HAP-1 (cell line): ENCODE measurements at regions not wholly inside any gene's neighbourhood (a gene's known extent, or its start where the extent isn't known, plus 50 kb on each side); places are given as distances from the start of the nearest gene placed in this dataset.
"Not testable (repeated sequence)": the region's sequence is repeated elsewhere in the genome, so short reads cannot be mapped to it uniquely, and the experiment has no call there.

Experiments used
- DNase-seq, 2 experiments: peaks; one replicate each; pipeline ENCODE4 v3.0.0-alpha.2; 2016 to 2020; ENCODE audit warnings: low spot score in 2 of 2
- H3K27me3 ChIP-seq: fragments of 250-450 bp; sonication (Bioruptor Pico); 2 replicates; pipeline ENCODE4 v1.5.1; 2020; ENCODE audit warnings: low read depth, mild to moderate bottlenecking, moderate library complexity
- H3K36me3 ChIP-seq: fragments of 250-450 bp; sonication (Bioruptor Pico); replicated peaks from 2 replicates; pipeline ENCODE4 v1.5.1; 2020; ENCODE audit warnings: mild to moderate bottlenecking
- H3K4me1 ChIP-seq: fragments of 250-450 bp; sonication (Bioruptor Pico); 2 replicates; pipeline ENCODE4 v1.5.1; 2020; ENCODE audit warnings: mild to moderate bottlenecking
- H3K4me3 ChIP-seq: fragments of 250-450 bp; sonication (Bioruptor Pico); 2 replicates; pipeline ENCODE4 v1.5.1; 2020; ENCODE audit warnings: mild to moderate bottlenecking, moderate library complexity
- H3K9me3 ChIP-seq: fragments of 250-450 bp; sonication (Bioruptor Pico); 2 replicates; pipeline ENCODE4 v1.5.1; 2020; ENCODE audit warnings: mild to moderate bottlenecking, moderate library complexity
- in situ Hi-C: fragments of 300-500 bp; cut with MboI; formaldehyde crosslinking; loops from 3 replicates; pipeline ENCODE4 v1.14.3; 2020; ENCODE audit warnings: low sequenced_read_pairs, inconsistent platforms, mixed read lengths

DNA sequence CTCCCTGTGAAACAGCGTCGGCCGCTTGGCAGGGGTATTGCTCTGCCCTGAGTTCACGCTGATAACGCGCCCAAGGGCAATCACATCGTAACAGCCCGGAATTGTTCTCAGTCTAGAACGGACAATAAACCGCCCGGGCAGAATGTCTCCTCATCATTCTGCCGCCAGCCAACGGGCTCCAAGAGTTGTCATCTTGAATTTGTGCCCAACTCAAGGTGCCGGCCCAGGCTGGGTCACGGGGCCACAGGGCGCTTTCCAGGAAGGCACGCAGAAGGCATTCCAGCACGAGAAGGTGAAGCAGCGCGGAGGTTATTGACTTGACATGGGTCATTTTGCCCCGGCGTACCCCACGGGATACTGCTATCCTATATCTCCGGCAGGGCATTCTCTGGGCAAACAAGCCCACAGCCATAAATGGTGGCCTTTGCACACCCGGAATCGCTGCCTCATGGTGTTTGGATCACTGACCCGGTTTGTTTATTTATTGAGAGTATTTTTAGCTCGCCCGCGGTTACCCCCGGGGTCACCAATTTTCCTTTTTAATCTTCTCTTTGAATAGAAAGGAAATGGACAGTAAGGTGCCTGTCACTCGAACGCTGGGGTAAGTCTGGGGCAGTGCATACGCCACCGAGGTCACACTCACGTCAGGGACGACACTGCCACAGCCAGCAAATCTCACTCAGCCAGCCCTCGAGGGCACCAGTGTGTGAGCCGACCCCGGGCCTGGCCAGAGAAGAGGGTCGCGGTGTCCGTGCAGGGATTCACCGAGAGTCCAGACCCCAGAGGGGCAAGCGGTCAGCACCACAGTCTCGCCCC lies 72.4 kb upstream of the FGF3 start:
- no peak for DNase-seq
- H3K9me3 ChIP-seq, result no peaks in the 10 kb centered on the region
- no peaks in the 10 kb centered on the region for H3K36me3 ChIP-seq
- no peak overlapping the region for H3K4me3 ChIP-seq
- peaks cover 51% of the 10 kb centered on the region for H3K27me3 ChIP-seq
- H3K4me1 ChIP-seq, result peaks cover 6% of the 10 kb centered on the region
- in situ Hi-C loops, result no loop called here

DNA sequence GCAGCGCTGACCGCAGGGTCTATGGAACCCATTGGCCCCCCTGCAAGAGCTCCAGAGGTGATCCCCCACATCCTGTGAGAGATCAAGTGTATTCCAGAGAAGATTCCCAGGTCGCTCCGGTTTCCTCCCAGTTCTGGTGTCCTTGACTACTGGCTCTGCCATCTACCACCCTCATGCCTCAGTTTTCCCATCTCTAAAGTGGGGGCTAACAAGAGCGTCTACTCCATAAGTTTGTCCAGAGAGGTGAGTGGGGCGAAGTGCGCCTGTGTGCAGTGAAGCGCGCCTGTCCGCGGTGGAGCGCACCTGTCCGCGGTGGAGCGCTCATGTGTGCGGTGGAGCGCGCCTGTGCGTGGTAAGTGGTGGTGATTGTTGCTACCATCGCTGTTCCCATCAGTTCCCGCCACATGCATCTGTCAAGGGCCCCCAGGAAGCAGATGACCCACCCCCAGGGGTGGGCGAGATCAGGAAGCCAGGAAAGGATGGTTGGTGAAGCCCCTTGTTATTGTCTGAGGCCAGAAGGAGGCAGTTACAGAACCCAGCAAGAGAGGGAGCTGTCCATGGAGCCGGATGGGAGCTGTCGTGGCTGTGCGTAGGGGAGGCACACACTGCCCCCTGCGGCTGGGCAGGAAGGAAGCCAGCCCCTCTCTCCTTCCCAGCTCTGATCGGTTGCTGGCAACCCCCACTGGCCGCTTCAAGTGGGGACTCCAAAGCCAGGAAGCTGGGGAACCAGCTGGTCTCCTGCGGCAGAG lies 73.2 kb upstream of the FGF3 start:
- no peak overlapping the region for H3K4me3 ChIP-seq
- peak; percentile 30 to 52 for DNase-seq
- no peaks in the 10 kb centered on the region for H3K9me3 ChIP-seq
- H3K4me1 ChIP-seq, result peaks cover 6% of the 10 kb centered on the region
- in situ Hi-C loops, result no loop called here
- no peaks in the 10 kb centered on the region for H3K36me3 ChIP-seq
- peaks cover 55% of the 10 kb centered on the region for H3K27me3 ChIP-seq

- H3K9me3 ChIP-seq, result no peaks in the 10 kb centered on the region
- H3K4me1 ChIP-seq, result peaks cover 6% of the 10 kb centered on the region
- DNase-seq, result no peak
- in situ Hi-C loops, result no loop called here
- no peak overlapping the region for H3K4me3 ChIP-seq
- H3K27me3 ChIP-seq, result peaks cover 59% of the 10 kb centered on the region
- no peaks in the 10 kb centered on the region for H3K36me3 ChIP-seq
These were observed 73.9 kb upstream of the FGF3 start for GRCh38 chr11:69892986-69893555.

DNA sequence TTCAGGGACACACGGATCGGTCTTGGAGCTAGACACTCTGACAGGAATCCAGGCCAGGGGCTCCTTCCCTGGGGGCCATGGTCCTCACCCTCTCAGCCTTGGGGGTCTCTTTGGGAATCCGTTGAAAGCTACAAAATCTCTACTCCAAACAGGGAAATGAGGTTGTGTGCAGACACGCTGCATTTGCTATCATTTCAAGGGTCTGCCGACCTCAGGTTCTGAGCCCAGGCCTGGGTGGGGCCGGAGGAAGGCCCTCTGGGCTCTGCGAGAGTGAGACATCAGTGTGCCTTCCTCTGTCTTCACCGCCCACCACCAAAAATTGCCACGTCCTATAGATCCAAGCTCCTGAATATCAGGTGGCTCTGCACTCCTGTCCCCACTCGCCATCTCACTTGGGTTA lies 74.4 kb upstream of the FGF3 start:
- no peak for DNase-seq
- no peaks in the 10 kb centered on the region for H3K9me3 ChIP-seq
- peaks cover 6% of the 10 kb centered on the region for H3K4me1 ChIP-seq
- no peak overlapping the region for H3K4me3 ChIP-seq
- H3K27me3 ChIP-seq, result peaks cover 59% of the 10 kb centered on the region
- in situ Hi-C loops, result no loop called here
- H3K36me3 ChIP-seq, result no peaks in the 10 kb centered on the region

- Histone ChIP-seq H3K27me3 (peaks cover 59% of the 10 kb centered on the region), H3K4me1 (peaks cover 6% of the 10 kb centered on the region), H3K4me3 (no peak overlapping the region), H3K36me3 (no peaks in the 10 kb centered on the region), H3K9me3 (no peaks in the 10 kb centered on the region)
- no peak for DNase-seq
- in situ Hi-C loops, result no loop called here
These were observed 75.0 kb upstream of the FGF3 start for GRCh38 chr11:69894181-69894611.

DNA sequence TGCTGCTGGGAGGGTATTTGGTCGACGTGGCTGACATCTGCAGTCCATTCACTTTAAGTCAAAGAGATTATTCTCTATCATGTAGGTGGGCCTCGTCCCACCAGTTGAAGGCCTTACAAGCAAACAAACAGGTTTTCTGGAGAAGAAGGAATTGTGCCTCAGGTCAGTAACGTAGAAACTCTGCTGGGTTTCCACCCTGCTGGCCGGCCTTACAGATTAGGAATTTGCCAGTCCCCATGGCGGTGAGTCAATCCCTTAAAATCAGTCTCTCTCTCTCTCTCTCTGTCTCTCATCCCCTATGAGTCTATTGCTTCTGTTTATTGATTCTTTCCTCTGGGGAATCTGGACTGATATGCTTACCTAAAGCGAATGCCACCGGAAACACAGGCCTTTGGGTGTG lies 75.4 kb upstream of the FGF3 start:
- H3K4me1 ChIP-seq, result peaks cover 2% of the 10 kb centered on the region; the same call in 1 of the 2 replicates
- peaks cover 59% of the 10 kb centered on the region for H3K27me3 ChIP-seq
- H3K36me3 ChIP-seq, result no peaks in the 10 kb centered on the region
- H3K4me3 ChIP-seq, result no peak overlapping the region
- no peak for DNase-seq
- H3K9me3 ChIP-seq, result no peaks in the 10 kb centered on the region
- in situ Hi-C loops, result no loop called here

- no peaks in the 10 kb centered on the region for H3K9me3 ChIP-seq
- H3K36me3 ChIP-seq, result no peaks in the 10 kb centered on the region
- no peak for DNase-seq
- H3K4me3 ChIP-seq, result no peak overlapping the region
- in situ Hi-C loops, result no loop called here
- peaks cover 45% of the 10 kb centered on the region for H3K27me3 ChIP-seq
- H3K4me1 ChIP-seq, result no peaks in the 10 kb centered on the region
These were observed 77.0 kb upstream of the FGF3 start for GRCh38 chr11:69896250-69896649.

DNA sequence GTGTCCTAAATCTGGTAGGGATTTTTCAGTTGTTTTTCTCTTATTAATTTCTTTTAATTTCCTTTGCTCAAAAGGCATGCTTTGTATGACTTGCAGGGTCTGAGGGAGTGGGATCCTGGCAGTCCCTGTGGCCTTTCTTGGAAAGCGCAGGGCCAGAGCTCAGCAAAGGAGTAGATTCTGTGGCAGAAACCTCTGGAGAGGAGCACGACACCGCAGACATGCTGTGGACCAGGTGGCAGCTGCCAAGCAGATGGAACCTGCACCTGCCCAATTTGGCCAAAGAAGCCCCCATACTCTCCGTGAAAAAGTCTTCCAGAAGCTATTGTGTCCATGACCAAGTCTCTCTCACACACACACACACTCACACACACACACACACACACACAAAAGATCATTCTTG lies 78.9 kb upstream of the FGF3 start:
- DNase-seq, result no peak
- Histone ChIP-seq H3K36me3 (no peaks in the 10 kb centered on the region), H3K27me3 (peaks cover 26% of the 10 kb centered on the region), H3K9me3 (no peaks in the 10 kb centered on the region), H3K4me3 (no peak overlapping the region), H3K4me1 (no peaks in the 10 kb centered on the region)
- in situ Hi-C loops, result no loop called here

DNA sequence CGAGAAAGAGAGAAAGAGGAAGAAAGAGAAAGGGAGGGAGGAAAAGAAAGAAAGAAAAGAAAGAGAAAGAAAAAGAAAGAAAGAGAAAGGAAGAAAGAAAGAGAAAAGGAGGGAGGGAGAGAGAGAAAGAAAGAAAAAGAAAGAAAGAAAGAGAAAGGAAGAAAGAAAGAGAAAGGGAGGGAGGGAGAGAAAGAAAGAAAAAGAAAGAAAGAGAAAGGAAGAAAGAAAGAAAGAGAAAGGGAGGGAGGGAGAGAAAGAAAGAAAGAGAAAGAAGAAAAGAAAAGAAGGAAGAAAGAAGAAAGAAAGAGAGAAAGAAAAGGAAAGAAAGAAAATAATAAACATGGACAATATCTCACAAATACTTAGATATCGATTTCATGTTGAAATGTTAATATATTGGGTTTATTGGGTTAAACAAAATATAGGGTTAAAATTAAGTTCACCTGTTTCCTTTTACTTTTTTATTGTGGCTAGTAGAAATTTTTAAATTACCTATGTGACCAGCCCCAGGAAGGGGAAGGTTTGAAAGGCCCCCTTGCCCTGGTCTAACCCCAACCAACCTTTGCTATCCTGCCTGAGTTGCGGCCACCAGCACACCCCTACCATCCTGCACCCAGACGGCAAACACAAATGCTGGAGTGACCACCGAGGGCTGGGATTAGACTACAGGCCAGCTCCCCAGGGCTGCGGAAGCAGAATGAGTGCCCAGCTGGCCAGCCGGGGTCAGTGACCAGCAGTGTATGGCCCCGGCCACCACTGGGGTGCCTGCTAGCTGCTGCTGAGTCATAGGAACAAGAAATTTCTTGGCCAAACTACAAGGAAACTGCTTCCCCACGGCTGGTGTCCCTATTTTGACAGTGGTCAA lies 81.0 kb upstream of the FGF3 start:
- in situ Hi-C loops, result no loop called here

GRCh38 chr11:69900822-69901302 lies 81.6 kb upstream of the FGF3 start:
- peaks cover 11% of the 10 kb centered on the region for H3K27me3 ChIP-seq
- DNase-seq, H3K9me3 ChIP-seq, H3K4me3 ChIP-seq, H3K4me1 ChIP-seq, in situ Hi-C loops, H3K36me3 ChIP-seq: not testable (repeated sequence)

More for the DNA sequence above, 81.0 kb upstream of the FGF3 start:
- Histone ChIP-seq H3K4me1 (no peaks in the 10 kb centered on the region), H3K9me3 (no peaks in the 10 kb centered on the region), H3K4me3 (no peak overlapping the region), H3K36me3 (no peaks in the 10 kb centered on the region), H3K27me3 (peaks cover 17% of the 10 kb centered on the region)
- no peak for DNase-seq

DNA sequence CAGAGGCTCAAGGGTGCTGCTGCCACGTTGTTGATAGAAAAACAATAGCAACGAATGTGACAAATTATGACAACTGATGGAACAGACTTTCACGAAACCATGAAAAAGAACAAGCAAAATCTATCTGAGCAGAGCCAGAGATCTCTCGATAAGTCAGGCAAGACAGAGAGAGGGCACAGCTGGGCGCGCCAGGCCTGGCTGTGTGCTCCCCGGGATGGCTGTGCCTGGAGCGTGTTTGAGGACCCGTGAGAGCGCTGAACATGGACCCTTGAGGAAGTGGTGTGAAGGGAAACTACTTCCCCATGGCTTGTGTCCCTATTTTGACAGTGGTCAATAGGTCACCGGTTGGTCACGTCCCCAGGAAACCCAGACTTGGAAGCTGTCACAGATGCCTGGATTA lies 83.1 kb upstream of the FGF3 start:
- no peak for DNase-seq
- in situ Hi-C loops, result no loop called here
- Histone ChIP-seq H3K36me3 (no peaks in the 10 kb centered on the region), H3K27me3 (peaks cover 4% of the 10 kb centered on the region), H3K4me1 (no peaks in the 10 kb centered on the region), H3K9me3 (no peaks in the 10 kb centered on the region), H3K4me3 (no peak overlapping the region)

DNA sequence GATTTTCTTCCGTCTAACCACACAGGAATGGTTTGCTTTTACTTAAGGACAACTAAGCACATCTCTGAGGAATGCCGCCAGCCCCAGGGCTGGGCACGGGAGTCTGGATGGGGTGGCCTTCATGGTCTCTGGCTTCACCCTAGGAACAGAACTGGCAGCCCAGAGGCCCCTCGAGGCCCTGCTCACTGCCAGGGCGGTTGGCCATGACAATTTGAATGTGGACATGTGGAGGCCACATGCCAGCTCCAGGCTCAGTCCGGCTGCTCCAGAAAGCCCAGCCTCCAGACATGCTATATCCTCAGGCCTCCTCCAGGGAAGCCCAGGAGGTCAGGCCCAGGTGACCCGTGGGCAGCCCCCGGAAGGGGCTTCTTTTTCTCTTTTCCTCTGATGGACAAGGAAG lies 84.0 kb upstream of the FGF3 start:
- H3K4me3 ChIP-seq, result no peak overlapping the region
- in situ Hi-C loops, result no loop called here
- H3K27me3 ChIP-seq, result peaks cover 6% of the 10 kb centered on the region
- H3K9me3 ChIP-seq, result no peaks in the 10 kb centered on the region
- H3K36me3 ChIP-seq, result no peaks in the 10 kb centered on the region
- no peak for DNase-seq
- no peaks in the 10 kb centered on the region for H3K4me1 ChIP-seq

GRCh38 chr11:69904161-69904973 lies 85.2 kb upstream of the FGF3 start:
- H3K36me3 ChIP-seq, result no peaks in the 10 kb centered on the region
- H3K9me3 ChIP-seq, result no peaks in the 10 kb centered on the region
- in situ Hi-C loops, result no loop called here
- no peak for DNase-seq
- H3K4me1 ChIP-seq, result no peaks in the 10 kb centered on the region
- peaks cover 10% of the 10 kb centered on the region; the same call in 1 of the 2 replicates for H3K27me3 ChIP-seq
- no peak overlapping the region for H3K4me3 ChIP-seq
